UCSD-AML1 (cell line): ENCODE measurements at regions not wholly inside any gene's neighbourhood (a gene's known extent, or its start where the extent isn't known, plus 50 kb on each side); places are given as distances from the start of the nearest gene placed in this dataset.

Source experiments
- DNase-seq: peaks from one replicate; lab custom pipeline; 2025; ENCODE audit not compliant: unreplicated experiment; lab: John Stamatoyannopoulos, UW

DNA sequence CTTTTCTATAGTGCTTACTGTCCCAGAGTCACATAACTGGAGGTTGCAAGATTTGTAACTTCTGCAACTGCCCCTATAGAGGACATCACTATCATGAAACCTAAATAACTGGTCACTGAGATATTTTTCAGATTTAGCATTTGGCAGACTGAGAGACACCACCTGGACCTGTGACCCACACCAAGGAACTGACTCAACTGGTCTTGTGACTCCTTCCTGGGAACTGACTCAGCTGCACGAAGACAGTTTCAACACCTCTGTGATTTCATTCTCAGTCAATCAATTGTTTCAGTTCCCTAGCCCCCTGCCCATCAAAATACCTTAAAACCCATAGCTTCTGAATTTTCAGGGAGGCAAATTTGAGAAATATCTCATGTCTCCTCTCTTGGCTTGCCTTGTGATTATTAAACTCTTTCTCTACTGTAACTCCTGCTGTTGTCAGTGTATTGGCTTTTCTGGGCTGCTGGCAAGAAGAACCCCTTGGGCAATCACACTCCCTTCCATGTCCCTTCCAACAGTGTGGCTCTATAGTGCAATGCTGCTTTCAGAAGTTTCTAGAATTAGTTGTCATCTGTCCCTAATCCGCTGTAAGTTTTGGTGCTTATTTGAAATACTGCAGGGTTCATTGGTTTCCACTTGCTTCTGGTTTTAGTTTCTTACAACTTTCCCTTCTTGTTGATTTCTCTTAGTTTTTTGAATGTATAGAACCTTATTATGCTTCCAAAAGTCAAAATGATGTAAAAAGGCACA lies 127.8 kb upstream of the ADCY1 start:
- DNase-seq = no peak

DNA sequence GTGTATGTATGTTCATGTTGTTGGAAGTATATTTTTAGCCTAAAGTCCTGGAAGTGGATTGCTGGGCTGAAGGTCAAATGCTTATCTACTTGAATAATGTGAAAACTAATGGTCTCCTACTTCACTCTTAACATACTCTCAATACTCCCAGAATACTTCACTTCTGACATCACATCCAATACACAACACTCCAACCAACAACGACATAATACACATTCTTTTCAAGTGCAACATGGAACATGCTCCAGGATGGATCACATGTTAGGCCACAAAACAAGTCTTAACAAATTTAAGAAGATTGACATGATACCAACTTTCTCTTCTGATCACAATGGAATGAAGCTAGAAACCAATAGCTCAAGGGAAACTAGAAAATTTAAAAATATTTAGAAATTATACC lies 126.9 kb upstream of the ADCY1 start:
- no peak for DNase-seq

GRCh38 chr7:45450571-45451204 lies 123.5 kb upstream of the ADCY1 start:
- no peak for DNase-seq

- DNase-seq = no peak
Measured at GRCh38 chr7:45451342-45452035, 122.7 kb upstream of the ADCY1 start.

DNA sequence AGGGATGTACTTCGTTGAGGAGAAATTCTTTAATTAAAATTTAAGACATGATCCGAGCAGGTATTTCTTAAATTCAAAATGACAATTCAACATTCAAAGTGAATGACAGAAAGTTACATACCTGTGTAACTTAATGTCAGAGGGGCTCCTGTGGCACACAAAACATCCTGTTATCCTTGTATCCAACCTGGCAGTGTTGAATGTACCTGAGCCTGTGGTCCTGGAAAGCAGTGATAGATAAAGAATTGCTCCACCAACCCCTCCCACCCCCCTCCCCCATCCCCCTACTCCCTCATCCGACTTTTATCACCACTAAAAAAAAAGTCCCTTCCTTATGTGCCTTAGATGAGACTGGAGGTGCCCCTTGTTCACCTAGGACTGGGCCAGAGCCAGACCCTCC lies 119.4 kb upstream of the ADCY1 start:
- no peak for DNase-seq

GRCh38 chr7:45455662-45456061 lies 118.5 kb upstream of the ADCY1 start:
- DNase-seq = no peak

DNA sequence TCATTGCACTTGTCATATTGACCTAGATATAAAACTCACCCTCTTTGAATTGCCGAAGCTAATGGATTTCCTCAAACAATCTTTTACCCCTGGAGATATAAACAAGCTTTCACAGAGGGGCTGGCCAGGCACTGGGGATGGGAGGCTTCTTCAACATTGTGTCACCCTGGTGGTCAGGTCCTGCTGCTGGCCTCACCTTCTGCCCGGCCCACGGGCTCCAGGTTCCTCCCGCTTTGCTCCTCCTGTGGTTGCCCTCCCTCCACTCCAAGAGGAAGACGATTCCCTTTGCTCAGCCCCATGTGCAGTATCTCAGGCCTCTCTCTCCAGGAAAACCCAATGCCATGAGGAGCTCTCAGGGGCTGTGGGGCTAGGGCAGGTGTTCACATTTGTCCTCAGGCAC lies 118.1 kb upstream of the ADCY1 start:
- DNase-seq = no peak

- DNase-seq = no peak
Measured at GRCh38 chr7:45456747-45457524, 117.2 kb upstream of the ADCY1 start.

DNA sequence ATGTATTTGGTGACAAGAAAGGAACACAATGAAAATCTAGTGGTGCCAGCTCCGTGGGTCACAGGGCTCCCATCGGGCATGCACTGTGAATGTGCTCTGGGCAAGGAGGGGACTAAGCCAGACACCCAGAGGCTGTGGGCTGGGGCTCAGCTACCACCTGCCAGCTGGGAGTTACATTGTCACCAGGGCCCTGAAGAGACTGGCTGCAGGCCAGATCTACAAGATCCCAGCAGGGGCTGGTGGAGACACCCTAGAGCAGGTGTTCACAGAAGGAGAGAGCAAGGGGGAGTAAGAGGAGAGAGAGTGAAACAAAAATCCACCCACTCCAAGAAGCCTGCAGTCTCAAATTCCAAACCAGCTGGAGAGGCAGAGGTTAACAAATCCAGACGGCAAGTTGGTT lies 116.6 kb upstream of the ADCY1 start:
- DNase-seq = no peak

DNA sequence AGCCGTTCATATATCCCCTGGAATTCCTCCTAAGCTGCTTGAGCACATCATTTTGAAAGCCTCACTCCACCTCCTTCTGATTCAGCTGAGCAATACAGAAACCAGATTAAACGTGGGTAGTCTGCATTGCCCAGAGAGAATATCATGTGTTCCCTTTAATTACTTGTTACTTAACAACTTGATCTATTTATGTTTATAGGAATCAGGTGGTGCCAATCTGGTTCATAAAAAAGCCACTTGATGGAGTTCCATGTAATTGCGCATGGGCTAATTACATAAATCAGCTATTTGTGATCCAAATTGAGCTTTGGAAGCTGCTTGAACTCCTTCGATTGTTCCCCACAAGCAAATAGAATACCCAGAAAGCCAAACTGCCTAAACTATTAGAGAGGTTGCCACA lies 114.7 kb upstream of the ADCY1 start:
- DNase-seq = no peak

DNA sequence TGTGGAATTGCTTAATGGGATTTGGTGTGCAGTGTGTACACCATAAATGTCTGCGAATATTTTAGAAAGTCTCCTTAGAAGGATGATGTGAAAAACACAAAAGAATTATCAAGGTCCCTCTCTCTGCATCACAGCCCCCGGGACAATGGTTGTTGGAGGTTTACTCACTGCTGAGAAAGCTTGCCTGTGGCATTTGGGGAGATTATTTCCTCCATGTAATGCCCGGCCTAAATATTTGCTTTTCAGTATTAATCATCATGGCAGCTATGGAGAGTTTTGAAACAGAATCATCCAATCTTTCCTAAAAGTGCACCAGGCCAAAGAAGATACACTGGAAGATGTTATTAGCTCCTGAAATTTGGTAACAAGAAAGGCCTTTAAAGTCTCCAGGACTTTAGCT lies 113.8 kb upstream of the ADCY1 start:
- no peak for DNase-seq

GRCh38 chr7:45461026-45461425 lies 113.1 kb upstream of the ADCY1 start:
- DNase-seq = no peak

- no peak for DNase-seq
Measured at GRCh38 chr7:45469103-45469502, 105.1 kb upstream of the ADCY1 start.

DNA sequence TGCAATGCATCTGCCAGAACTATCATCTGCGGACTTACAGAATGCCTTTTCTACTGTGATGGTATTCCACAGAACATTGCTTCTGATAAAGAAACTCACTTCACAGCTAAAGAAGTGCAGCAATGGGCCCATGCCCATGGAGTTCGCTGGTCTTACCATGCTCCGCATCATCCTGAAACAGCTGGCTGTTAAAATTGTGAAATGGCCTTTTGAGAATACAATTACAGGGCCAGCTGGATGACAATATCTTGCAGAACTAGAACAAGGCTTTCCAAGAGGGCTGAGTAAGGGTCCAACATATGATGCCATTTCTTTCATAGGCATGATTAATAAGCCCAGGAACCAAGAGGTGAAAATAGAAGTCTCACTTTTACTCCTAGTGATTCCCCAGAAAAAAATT lies 104.1 kb upstream of the ADCY1 start:
- DNase-seq = no peak

- DNase-seq = no peak
Measured at GRCh38 chr7:45479781-45480180, 94.4 kb upstream of the ADCY1 start.

DNA sequence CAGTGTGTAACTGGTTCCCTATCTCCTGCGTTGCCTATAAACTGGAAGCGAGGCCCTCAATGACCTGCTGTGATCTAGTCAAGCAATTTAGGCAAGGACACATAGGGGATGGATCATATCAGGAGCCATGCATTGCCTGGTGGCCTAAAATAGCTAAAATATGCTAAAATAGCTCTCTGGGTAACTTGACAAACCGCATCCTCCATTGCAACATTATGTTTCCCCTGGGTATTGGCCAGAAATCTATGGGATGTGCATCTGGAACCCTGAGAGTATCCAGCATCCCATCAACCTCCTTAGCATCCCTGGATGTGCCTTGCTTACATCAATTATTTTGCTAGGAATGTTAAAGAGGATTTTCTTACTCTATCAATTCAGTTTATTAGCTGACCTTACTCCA lies 91.7 kb upstream of the ADCY1 start:
- no peak for DNase-seq

DNA sequence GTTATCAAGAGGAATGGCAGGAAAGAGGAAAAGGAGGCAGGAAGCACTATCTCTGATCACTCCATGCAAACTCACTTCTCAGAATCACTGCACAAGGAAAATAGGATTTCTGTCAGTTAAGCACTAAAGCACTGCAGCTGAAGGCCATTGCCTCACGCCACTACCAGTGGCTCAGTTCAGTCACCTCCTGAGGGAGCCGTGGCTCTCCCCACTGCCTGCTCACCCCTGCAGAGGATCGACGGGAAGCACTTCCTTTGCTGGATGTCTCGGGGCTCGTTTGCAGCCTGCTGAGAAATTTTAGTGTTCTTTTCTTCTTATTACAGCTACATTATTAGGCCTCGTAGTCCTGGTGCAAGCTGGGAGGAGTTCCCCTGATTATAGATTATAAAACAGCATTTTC lies 90.1 kb upstream of the ADCY1 start:
- no peak for DNase-seq

DNA sequence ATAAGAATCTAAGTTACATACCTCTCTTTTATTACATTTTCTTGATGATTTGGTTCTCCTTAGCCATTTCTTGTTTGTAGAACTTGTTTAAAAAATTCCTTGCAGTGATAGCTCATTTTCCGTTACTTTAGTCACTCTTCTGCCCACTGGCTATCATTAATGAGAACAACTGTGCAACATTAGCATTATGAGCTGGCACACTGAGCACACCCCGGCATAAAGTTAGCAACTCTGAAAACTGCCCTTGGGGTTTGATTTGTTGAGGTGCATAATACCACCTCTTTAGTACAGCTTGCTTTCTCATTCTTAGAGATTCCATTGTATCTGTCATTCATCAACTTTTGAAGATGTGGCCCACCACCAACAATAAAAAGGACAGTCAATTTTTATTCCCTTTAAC lies 87.6 kb upstream of the ADCY1 start:
- DNase-seq = no peak

DNA sequence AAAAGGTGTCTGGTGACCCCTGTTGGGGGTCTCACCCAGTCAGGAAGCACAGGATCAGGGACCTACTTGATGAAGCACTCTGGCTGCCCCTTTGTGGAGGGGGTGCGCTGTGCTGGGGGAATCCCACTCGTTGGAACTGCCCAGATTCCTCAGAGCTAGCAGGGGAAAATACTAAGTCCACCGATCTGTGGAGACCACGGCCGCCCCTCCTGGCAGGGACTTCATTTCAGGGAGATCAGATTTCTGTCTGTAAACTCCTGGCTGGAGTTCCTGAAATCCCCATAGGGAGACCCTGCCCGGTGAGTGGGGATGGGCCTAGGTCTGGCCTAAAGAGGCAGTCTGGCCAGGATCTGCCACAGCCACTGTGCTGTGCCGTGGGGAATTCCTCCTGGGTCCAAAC lies 79.3 kb upstream of the ADCY1 start:
- DNase-seq = no peak

- DNase-seq = no peak
Measured at GRCh38 chr7:45495618-45496017, 78.5 kb upstream of the ADCY1 start.

- DNase-seq = no peak
Measured at GRCh38 chr7:45500257-45500656, 73.9 kb upstream of the ADCY1 start.

DNA sequence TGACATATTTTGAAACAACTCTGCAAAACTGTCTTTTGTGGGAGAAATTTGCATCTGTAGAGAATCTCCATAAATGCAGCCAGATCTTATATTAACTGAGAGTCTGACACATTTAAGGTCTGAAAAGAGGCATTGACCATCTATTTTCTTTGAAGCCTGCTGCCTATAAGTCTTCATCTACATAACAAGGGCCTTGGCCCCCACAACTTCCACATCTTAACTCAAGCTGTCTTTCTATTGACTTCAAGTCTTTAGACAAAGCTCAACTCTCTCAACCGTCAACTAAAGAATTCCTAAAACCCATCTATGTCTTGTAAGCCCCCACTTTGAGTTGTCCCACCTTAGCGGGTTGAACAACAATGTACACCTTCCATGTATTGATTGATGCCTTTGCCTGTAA lies 72.4 kb upstream of the ADCY1 start:
- DNase-seq = no peak
